Activated CD8-positive, alpha-beta memory T cell treated with anti-CD3 and anti-CD28 coated beads for 24 hours (primary cell): ENCODE measurements at regions not wholly inside any gene's neighbourhood (a gene's known extent, or its start where the extent isn't known, plus 50 kb on each side); places are given as distances from the start of the nearest gene placed in this dataset.
"Not testable (repeated sequence)": the region's sequence is repeated elsewhere in the genome, so short reads cannot be mapped to it uniquely, and the experiment has no call there.

ENCODE experiments used
- DNase-seq: peaks from one replicate; pipeline ENCODE4 v3.0.0-alpha.2; 2020

DNA sequence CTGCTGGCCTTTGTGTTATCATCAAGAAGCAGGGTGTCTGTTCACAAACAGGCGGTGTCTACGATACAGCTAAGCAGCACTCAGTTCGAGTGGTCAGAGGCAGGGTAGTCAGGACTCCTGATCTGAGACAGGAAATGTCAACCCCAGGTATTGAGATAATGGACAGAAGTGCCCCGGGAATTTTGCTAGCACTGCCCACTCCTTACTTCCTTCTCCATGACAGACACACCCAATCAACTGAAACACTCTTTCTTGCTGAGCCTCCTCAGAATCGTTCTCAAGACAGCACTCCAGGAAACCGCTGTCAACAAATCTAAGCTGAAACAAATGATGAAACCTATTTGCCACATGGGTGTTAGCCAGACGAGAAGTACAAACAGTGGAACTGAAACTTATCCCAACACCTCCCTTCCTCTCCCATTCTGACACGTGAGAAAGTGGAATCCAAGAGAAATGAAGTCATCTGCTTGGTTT lies 109.3 kb downstream of the GTF2IRD2B start:
- DNase-seq = not testable (repeated sequence)

- DNase-seq = not testable (repeated sequence)
Observed at GRCh38 chr7:75205367-75206085, 113.1 kb downstream of the GTF2IRD2B start.

- DNase-seq = not testable (repeated sequence)
Observed at GRCh38 chr7:75215460-75215859, 123.1 kb downstream of the GTF2IRD2B start.

DNA sequence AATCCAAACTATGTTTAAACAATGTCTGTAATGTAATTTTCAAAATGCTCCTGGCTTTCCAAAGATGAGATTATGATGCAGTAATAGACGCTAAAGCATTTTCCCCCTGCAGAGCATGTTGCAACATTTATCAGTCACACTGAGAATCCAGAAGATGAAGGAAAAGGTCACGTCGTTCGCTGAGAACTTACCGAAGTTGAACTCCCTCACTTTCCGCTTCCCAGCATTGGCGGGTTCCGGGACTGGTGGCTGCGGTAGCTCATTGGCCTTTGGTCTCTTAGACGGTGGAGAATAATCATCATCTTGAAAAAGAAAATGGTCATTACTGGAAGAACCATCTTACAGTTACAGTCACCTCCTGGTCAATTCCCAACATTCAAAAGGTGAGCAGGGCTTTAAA lies 124.6 kb downstream of the GTF2IRD2B start:
- DNase-seq = not testable (repeated sequence)

DNA sequence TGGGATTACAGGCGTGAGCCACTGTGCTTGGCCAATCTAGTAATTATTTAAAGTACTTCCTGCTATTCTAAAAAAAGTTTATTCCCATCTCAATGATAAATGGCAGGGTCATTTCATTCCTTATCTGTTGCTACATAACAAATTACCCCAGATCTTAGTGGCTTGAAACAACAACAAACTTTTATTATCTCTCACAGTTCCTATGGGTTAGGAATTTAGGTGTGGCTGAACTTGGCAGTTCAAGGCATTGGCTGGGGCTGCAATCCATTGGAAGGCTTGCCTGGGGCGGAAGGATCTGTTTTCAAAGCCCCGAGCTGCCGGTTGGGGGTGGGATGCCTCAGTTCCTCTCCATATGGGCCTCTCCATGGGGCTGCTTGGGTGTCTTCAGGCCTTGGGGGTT lies 133.7 kb downstream of the GTF2IRD2B start:
- not testable (repeated sequence) for DNase-seq

GRCh38 chr7:75229558-75229957 lies 137.2 kb downstream of the GTF2IRD2B start:
- DNase-seq = not testable (repeated sequence)

GRCh38 chr7:75230558-75230957 lies 138.2 kb downstream of the GTF2IRD2B start:
- not testable (repeated sequence) for DNase-seq

- not testable (repeated sequence) for DNase-seq
Observed at GRCh38 chr7:75235092-75235826, 142.9 kb downstream of the GTF2IRD2B start.

DNA sequence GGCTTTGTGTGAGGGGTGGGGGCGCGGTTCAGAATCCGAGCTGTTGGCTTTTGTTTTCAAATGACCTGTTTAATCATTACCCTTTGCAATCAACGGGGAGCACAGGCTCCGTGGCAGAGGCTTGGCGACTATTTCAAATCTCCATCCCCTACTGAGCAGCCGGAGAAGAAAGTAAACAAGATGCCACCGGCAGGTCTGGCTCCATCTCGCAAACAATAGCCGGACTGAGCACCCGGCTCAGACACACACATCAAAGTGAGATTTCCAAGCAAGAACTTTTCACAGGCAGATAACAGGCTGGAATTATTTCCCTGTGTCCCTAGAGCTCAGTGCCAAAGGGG lies 143.4 kb downstream of the GTF2IRD2B start:
- DNase-seq = not testable (repeated sequence)

DNA sequence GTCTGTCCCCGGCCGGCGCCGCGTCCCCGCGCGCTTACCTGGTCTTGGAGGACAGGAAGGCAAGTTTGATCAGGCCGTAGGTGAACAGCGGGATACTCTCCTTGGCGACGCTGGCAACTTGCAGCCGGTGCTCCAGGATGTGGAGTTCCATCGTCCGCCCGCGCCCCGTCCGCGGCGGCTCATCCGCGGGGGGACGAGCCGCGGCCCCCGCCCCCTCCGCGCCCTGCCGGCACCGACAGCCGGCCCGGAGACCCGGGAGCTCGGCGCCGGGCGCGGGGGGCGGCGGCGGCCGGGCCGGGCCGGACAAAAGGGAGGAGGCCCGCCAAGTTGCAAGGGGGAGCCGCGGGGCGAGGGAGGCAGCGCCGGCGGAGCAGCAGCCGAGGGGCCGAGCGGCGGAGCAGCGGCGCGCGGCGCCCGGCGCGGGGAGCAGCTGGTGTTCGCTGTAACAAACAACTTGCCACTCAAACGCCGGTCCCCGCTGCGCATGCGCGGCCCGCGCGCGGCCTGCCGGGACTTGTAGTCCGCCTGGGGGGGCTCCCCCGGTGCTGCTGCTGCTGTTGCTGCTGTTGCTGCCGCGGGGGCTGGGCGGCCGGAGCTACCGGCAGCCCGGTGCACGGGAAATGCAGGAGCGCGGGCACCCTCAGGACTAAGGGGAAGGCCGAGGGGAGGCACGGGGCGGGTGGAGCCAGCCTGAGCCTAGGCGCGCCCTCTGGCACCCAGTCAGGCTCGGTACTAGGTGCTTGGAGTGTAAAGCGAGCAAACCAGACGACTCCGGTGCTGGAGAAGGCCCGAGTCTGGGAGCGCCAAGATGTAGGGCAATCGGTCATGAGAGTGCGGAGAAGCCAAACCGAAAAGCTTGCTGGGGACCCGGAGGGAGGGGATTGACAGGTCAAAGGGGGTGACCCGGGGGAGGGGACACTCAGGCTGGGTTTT lies 145.1 kb downstream of the GTF2IRD2B start:
- DNase-seq = peak; percentile 73

DNA sequence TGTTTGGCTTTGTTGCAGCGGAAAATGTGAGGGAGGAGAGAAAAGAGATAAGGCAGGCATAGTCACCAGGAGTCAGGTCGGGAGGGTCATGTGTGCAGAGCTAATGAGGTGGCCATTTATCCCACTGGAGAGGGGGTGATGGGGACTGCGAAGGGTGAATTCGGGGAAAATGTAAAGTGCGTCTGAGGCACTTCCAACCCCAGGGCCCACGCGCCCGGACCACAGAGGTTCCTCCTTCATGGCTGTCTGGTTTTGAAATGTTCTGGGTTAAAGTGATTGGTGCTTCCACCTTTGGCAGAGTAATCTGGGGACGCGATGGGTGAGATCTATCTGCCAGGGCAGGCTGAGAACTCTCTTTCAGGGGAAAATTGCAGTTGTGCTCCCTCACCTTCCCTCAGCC lies 145.9 kb downstream of the GTF2IRD2B start:
- DNase-seq = not testable (repeated sequence)

GRCh38 chr7:75243638-75244037 lies 151.2 kb downstream of the GTF2IRD2B start:
- DNase-seq = not testable (repeated sequence)

DNA sequence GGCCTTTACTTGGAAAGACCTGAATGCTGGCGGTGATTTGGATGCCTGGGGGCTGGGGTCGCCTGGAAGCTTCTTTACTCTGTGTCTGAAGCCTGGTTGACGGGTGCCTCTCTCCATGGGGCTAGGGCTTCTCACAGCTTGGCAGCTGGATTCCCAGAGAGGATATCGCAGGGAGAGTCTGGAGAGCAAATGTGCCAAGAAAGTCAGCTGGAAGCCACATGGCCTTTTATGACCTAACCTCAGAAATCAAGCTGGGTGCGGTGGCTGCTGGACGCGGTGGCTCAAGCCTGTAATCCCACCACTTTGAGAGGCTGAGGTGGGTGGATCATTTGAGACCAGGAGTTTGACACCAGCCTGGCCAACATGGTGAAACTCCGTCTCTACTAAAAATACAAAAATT lies 147.2 kb upstream of the TRIM73 start:
- not testable (repeated sequence) for DNase-seq

- DNase-seq = not testable (repeated sequence)
Observed at GRCh38 chr7:75254238-75254637, 141.2 kb upstream of the TRIM73 start.

- not testable (repeated sequence) for DNase-seq
Observed at GRCh38 chr7:75257442-75257841, 138.0 kb upstream of the TRIM73 start.

DNA sequence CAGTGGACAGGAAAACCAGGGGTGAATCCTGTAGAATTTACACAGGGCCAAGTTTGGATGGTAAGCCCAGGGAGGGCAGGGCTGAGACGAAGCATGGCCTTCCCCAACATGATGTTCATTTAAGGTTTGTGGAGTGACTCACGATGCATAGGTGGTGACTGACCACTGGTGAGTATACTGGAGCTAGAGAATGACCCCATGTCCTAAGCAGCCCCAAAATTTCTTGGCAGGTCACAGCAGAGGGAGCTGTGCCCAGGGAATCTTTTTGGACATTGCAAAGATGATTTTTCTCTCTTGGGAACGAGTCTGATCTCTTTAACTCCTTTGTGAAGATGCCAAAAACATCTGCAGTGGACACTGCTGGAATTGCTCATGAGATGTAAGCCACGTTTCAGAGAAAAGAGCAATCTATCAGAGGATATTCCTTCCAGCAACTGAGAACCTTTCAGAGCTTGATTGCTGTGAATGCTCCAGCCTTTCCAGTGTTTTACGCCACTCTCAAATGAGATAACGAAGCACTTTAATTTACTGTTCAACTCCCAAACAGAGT lies 135.9 kb upstream of the TRIM73 start:
- not testable (repeated sequence) for DNase-seq

GRCh38 chr7:75261660-75262059 lies 133.8 kb upstream of the TRIM73 start:
- DNase-seq = not testable (repeated sequence)

DNA sequence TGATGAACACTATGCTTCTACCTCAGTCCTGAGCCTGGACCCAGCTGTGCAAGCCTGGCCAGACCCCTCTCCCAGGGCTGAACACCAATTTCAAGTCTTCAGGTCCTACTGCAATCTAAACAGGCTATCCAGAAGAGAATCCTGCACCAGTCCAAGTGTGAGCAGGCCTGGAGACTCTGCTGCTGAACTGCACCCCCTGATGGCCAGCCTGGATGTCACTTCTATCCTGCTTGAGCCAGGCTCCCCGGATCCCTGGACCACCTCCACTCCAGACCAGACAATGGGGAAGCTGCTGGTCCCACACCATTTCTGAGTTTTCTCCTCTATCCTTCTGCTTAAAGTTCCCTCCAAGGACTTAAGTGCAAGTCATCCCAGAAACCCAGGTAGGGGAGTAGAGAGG lies 127.3 kb upstream of the TRIM73 start:
- not testable (repeated sequence) for DNase-seq

DNA sequence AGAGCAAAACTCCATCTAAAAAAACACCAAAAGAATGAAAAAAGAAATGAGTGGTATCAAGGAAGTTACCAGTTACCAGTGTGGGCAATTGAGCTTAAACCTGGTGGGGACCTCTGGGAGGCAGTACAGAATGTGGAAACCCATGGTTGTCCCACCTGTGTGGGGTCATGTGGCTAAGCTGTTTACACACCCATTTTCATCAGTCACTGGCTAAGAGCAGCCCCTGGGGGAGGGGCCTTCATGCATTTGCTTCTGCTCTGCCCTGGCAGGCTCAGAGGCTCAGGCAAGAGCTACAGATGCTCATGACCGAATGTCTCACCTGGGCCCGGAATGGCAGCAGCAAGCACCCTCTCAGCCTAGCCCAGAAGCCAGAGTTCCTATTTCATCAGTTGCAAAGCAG lies 126.3 kb upstream of the TRIM73 start:
- DNase-seq = not testable (repeated sequence)

- not testable (repeated sequence) for DNase-seq
Observed at GRCh38 chr7:75274114-75274513, 121.3 kb upstream of the TRIM73 start.
